Glomerular endothelial cell (primary cell): ENCODE measurements at regions not wholly inside any gene's neighbourhood (a gene's known extent, or its start where the extent isn't known, plus 50 kb on each side); places are given as distances from the start of the nearest gene placed in this dataset.

Experiments used
- DNase-seq: peaks from one replicate; pipeline ENCODE4 v3.0.0-alpha.2; 2011; ENCODE audit warnings: low read depth, low spot score; ENCODE audit errors: extremely low read depth

DNA sequence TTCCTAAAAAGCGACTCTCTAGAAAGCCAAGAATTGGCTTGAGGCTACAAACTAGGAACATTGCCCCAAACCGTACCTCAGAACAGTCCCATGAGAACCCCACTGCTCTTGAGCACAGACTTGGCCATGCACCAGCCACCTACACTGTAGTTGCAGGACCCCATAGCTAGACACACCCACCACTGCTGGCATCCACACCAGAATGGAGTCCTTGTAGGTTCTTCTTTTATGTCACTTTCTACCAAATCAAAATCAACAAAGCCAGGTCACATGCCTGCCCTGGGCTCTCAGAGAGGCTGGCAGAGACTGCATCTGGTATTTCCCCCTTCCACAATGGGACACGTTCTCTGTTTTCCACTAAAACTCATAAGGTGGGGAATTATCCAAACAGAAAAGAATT, 290.5 kb downstream of the SHOX2 start:
- no peak for DNase-seq

DNA sequence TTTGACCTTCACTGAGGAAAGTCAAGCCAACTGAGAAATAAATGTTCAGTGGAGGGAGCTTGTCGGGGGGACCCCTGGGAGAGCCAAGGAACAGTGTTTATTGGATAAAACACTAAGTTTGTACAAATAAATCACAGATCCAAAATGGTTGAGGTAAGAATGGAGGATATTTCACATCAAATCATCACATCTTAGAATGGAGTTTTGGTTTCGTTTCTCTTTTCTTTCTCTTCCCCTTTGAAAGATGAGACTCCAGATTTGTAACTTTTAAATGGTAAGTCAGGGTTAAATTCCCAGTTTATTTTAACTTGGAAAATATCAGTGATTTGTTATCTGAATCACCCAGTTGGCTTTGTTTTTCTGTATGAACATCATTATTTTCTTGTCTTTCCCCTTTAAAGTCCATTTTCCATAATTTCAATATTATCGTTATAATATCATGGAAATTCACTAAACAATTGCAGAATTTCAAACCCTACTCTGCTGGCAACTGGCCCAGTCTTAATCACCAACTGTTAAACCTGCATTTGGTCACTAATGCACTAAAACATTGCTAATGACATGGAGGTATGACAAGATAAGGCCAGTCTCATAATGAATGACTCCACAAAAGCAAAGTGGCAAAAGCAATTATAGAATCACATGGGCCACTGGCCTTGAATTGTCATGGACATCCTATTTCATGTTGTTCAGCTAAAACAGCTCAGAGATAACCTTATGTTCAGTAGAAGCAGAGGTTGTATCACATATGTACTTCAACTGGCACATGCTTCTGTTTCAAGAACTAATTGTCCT, 295.1 kb downstream of the SHOX2 start:
- DNase-seq = no peak

DNA sequence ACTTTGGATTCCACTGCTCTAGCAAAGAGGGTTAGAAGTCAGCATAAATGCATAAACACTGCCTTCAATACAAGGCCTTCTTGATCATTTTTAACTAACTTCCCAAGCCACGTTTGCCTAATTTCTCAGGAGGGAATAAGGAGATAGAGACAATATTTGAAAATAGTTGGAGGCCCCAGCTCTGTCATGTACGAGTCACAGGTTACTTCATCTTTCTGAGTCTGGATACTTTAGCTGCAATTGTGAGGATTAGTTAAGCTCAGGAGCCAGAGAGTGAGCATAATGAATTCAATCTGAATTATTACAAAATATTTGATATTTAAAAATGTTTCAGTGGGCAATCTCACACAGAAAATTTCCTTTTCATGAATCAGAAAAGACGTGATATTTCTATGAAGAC, 298.9 kb downstream of the SHOX2 start:
- no peak for DNase-seq

- no peak for DNase-seq
These were observed 300.7 kb downstream of the SHOX2 start for GRCh38 chr3:157805538-157805937.

GRCh38 chr3:157794771-157795170, 291.6 kb upstream of the VEPH1 start:
- DNase-seq = no peak

- DNase-seq = no peak
These were observed 290.5 kb upstream of the VEPH1 start for GRCh38 chr3:157793745-157794144.

- DNase-seq = no peak
These were observed 285.9 kb upstream of the VEPH1 start for GRCh38 chr3:157789162-157789561.

DNA sequence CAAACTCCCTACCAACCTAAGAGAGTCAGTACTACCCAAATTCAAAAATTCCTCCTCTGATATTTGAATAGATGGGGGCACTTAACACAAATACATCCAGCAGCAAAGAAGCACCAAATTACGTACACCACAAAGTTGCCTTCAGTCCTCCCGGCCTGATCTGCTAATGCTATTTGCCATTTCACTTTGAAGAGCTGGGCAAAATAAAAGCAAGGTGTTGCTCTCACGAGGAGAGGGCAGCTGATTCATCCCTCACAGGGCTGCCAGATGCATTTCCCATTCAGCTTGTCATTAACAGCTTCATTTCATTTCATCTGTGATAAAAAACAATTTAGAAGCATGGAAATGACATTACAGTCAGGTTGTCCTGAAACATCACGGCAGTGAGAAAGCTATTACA, 283.4 kb upstream of the VEPH1 start:
- DNase-seq = no peak

GRCh38 chr3:157786211-157786610, 283.0 kb upstream of the VEPH1 start:
- no peak for DNase-seq

DNA sequence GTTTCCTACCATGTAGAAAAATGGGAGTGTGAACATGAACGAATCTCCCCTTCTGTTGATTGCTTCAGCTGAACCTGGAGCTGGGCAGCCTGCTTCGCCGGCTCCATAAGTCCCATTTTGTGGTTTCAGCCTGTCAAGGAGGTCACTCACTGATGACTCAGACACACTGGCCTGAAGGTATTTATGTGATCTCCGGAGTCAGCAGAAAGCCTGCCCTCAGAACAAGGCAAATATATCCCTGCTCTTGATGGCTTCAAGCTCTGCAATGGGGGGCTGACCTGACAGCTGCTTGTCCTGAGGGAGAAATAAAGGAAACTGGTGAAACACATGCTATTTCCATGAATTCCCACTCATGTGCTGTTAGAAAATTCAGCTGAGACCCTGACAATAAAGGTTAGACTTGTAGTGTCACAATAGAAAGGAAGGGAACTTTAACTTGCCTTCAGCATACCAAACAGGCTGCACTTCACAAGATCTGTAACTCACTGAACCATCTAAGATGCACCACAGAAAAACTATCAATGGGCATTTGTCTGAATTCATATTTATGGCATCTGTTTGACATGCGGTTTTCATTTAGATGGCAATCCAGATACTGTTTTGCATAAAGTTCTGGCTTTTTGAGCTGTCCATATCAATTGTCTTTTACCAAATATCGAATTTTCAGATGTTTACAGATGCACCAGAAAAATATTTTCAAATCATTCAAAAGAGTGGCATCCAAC, 282.0 kb upstream of the VEPH1 start:
- no peak for DNase-seq

- no peak for DNase-seq
These were observed 279.0 kb upstream of the VEPH1 start for GRCh38 chr3:157782236-157782635.

DNA sequence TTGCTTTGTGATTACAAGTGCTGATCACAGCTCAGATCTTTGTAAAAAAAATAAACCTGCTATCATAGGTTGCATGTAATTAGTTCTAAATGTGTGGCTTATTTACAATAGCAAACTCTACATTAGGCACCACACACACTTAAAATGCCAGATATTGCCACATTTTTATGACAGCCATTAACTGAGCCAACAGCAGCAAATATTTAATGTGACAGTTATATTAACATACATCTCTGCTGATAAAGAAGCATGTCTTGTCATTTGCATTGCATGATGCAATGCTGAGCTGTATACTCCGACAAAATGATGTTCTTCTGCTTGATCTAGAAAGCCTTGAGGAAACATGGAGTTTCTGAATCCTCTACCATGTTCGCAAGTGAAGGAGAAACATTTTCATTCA, 273.6 kb upstream of the VEPH1 start:
- no peak for DNase-seq

GRCh38 chr3:157775446-157775845, 272.2 kb upstream of the VEPH1 start:
- DNase-seq = no peak

DNA sequence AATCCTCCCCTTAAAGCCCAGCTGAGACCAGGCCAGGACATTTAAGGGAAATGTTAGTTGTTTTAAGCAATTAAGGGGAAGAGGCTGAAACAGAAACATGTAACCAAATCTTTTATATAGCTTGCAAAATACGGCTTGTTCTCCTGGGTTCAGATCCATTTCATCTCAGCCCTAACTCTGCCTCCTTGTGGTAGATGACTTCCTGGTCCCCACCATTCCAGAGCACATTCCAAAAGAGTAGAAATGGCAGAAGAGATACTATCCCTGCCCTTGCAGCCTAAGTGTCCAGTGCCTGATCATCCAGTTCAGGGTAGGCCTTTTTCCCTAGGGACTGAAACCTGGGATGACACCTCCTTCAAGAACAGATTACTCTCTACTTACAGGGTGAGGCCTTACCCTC, 266.2 kb upstream of the VEPH1 start:
- DNase-seq = no peak

DNA sequence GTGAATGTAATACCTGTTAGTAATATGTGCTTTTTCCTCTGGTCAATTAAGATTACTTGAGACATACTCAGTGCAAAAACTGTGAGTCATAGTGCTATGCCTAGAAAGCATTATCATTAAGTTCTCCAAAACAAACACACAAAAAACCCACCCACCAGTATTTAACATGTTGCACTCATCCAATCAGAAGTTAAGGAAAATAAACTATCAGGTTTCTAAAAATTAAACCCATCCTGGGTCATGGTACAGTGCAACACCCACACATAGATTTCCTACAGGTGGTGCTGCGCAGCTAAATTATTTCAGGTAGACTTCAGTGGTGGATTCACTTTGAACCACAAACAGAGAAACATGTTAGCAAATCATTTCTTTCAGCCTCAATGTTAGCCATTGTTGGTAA, 264.4 kb upstream of the VEPH1 start:
- DNase-seq = no peak

DNA sequence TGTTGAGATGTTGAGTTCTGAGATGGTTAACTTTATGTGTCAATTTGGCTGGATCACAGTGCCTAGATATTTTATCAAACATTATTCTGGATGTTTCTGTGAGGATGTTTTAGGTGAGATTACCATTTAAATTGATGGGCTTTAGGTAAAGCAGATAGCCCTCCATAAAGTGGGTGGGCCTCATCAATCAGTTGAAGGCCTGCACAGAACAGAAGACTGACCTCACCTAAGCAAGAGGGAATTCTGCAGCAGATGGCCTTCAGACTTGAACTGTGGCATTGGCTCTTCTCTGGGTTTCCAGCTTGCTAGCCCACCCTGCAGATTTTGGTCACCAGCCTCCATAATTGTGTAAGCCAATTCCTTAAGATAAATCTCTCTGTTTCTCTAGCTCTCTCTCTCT, 260.4 kb upstream of the VEPH1 start:
- no peak for DNase-seq

DNA sequence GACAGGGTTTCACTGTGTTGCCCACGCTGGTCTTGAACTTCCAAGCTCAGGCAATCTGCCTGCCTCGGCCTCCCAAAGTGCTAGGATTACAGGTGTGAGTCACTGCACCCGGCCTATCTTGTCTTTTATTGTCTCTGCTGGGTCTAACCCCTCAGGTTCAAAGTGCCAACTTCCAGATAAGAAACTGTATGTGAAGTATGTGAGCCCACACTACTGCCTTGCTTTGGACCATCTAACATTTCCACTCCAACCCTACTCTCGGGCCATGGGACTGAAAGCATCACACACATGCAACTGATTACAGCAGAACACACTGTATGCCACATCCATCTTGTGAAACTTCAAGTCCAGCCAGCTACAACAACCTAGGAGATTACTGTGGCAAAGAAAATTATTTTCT, 256.1 kb upstream of the VEPH1 start:
- DNase-seq = no peak

DNA sequence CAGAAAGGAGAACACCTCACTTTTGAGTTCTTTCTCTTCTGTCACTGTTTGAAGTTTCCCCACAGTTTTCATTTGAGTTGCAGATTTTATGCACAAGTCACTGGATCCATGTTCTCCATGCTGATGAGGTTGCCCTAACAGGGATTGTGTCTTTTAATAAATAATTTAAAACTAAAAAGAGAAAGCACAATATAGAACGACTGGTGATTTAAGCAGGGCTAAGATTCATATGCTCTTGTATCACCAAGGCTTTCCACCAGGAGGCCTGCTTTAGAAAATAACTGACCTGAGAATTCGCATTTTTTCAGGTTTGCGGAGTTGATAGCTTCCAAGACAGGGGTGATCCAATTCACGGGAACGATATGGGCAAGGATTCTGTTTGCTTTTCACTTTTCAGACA, 252.0 kb upstream of the VEPH1 start:
- no peak for DNase-seq

DNA sequence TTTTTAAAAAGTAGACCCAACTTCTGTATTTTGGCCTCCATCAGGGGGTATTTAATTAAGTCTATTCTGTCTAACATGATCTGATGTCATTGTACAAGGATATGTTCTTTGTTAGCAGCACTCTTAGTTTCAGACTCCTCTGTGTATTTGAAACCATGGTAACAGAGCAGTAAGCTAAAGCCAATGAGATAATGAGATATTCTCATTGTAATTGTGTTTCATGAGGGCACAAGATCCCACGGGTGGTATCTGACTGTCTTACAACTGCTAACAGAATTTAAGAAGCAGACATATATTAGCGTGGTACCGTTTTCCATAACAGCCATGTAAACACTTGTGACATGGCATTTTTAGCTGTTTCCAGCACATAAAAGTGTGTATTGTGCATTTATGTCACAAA, 251.2 kb upstream of the VEPH1 start:
- no peak for DNase-seq

- DNase-seq = no peak
These were observed 250.5 kb upstream of the VEPH1 start for GRCh38 chr3:157753787-157754136.

DNA sequence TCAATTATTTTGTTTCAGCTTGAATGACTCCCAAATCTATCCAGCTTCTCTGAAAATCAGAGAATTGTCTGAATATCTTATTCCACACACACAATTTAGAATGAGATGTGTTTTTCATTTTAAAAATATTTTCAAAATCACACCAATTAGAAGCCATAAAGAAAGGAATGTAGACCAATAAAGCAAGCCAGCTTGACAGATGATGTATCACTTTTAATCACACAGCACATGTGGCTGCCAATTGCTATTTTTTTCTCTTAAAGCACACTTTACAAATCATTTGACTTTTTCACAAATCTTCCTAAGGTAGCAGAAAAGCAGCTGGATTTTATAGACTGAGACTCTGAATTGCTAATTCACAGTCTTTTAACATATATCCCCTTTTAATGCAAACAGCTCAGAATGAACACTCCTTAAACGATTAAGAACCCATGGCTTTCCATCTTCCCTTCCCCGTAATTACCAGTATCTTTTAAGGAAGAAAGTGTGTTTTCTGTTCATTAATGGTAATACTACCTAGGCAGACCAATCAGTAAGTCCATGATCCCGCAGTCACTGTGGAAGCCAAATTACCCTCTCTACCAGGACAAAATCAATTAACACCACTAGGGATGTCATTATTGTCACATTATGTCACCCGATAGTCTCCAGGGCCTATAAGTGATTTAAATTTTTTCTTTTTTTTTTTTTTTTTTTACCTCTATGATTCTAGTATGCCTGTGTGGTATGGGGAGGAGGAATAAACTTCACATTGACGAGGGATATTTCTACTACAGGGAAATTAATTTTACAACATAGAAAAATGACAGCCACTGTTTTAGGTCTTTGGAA, 250.0 kb upstream of the VEPH1 start:
- no peak for DNase-seq

GRCh38 chr3:157752554-157752953, 249.3 kb upstream of the VEPH1 start:
- no peak for DNase-seq
